Choroid plexus epithelial cell (primary cell): ENCODE measurements at regions not wholly inside any gene's neighbourhood (a gene's known extent, or its start where the extent isn't known, plus 50 kb on each side); places are given as distances from the start of the nearest gene placed in this dataset.

Source experiments
- DNase-seq: peaks from one replicate; pipeline ENCODE4 v3.0.0-alpha.2; 2010; ENCODE audit warnings: low read depth
- H3K4me3 ChIP-seq: 2 replicates; pipeline ENCODE4 v1.5.1; 2011; ENCODE audit warnings: low read depth, mild to moderate bottlenecking, control low read depth, low read length, moderate library complexity
- TF ChIP-seq, protein P1 (sequence below): conservative IDR thresholded peaks from 2 replicates; pipeline ENCODE4 v1.5.1; 2011; ENCODE audit warnings: low read depth, mild to moderate bottlenecking, control low read depth, inconsistent platforms, low read length, moderate library complexity

- no peak overlapping the region for H3K4me3 ChIP-seq
- no peak for DNase-seq
- TF ChIP-seq, protein P1, sequence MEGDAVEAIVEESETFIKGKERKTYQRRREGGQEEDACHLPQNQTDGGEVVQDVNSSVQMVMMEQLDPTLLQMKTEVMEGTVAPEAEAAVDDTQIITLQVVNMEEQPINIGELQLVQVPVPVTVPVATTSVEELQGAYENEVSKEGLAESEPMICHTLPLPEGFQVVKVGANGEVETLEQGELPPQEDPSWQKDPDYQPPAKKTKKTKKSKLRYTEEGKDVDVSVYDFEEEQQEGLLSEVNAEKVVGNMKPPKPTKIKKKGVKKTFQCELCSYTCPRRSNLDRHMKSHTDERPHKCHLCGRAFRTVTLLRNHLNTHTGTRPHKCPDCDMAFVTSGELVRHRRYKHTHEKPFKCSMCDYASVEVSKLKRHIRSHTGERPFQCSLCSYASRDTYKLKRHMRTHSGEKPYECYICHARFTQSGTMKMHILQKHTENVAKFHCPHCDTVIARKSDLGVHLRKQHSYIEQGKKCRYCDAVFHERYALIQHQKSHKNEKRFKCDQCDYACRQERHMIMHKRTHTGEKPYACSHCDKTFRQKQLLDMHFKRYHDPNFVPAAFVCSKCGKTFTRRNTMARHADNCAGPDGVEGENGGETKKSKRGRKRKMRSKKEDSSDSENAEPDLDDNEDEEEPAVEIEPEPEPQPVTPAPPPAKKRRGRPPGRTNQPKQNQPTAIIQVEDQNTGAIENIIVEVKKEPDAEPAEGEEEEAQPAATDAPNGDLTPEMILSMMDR: no peak
Observed at GRCh38 chr16:76749780-76750375, 441.1 kb upstream of the MON1B start.

DNA sequence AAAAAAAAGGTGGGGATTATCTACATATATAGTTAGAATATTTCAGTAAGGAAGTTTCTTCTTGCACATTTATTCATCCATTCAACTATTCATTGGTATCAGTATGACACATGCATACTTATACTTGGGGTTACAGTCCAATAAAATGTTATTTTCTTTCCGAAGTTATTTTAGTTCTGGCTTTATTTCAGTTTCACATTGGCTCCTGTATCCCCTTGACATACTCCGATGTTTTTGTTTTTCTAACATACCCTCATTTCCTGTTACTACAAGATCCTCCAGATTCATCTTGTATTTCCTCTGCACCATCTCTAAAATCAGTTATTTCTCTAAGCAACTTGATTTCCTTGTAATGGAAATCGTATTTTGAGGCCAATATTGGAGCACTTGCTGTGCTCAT lies 435.5 kb upstream of the MON1B start:
- H3K4me3 ChIP-seq: no peak overlapping the region
- DNase-seq: no peak
- TF ChIP-seq, protein P1: no peak

GRCh38 chr16:76756423-76756822 lies 434.6 kb upstream of the MON1B start:
- H3K4me3 ChIP-seq: no peak overlapping the region
- DNase-seq: no peak
- TF ChIP-seq, protein P1: no peak

DNA sequence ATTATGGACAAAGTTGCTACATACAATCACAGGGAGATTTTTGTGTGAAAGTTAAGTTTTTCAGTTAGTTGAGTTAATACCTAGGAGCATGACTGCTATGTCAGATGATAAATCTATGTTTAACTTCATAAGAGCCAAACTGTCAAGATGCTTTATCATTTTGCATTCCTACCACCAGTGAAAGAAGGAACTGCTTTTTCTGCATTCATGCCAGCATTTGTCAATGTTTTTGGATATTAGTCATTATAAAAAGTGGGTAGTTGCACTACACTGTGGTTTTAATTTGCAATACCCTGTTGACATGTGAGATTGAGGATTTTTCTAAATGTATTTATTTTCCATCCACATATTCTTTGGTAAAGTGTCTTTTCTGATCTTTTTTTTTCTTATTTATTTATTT lies 434.0 kb upstream of the MON1B start:
- H3K4me3 ChIP-seq: no peak overlapping the region
- DNase-seq: no peak
- TF ChIP-seq, protein P1: no peak

- TF ChIP-seq, protein P1: no peak
- no peak overlapping the region for H3K4me3 ChIP-seq
- DNase-seq: no peak
Observed at GRCh38 chr16:76766538-76766937, 424.5 kb upstream of the MON1B start.

GRCh38 chr16:76768316-76768715 lies 422.7 kb upstream of the MON1B start:
- no peak overlapping the region for H3K4me3 ChIP-seq
- TF ChIP-seq, protein P1: no peak
- DNase-seq: no peak

DNA sequence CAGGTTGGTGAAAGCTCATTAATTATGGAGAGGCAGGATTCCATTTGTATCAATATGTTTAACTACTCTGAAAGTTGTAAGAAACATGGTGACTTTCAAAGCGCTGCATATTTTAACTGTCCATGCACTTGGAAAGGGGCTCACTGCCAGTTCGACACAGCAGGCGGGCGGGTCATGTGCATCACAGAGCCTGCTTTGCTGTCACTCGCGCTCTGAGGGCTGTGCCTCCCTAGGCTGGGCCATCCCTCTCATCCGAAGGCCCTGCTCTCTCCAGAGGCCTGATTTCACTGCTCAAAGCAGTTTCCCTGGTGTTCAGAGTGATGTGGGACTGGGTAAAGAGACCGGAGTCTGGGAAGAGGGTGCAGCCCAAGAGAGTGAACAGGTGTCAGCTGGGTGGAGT lies 422.0 kb upstream of the MON1B start:
- TF ChIP-seq, protein P1: no peak
- no peak overlapping the region for H3K4me3 ChIP-seq
- DNase-seq: no peak
